ENCODE measurements at regions not wholly inside any gene's neighbourhood (a gene's known extent, or its start where the extent isn't known, plus 50 kb on each side); places are given as distances from the start of the nearest gene placed in this dataset.

GRCh38 chr5:5649641-5650040, 227.2 kb downstream of the ICE1 start:
- no peak for TF ChIP-seq EZH2 (IDR thresholded peaks at IDR 0.05; ENCODE audit: borderline replicate concordance, low read length)
- TF ChIP-seq CTCF (IDR thresholded peaks at IDR 0.05; ENCODE audit: low read length): no peak
- Histone ChIP-seq H4K20me1 (ENCODE audit: insufficient read depth, low read length) (no peaks in the 10 kb centered on the region), H3K4me2 (ENCODE audit: low read length) (no peak overlapping the region), H3K9ac (ENCODE audit: low read length) (no peak overlapping the region), H3K9me3 (ENCODE audit: low read length) (no peaks in the 10 kb centered on the region), H3K27me3 (ENCODE audit: insufficient read depth, low read length) (no peaks in the 10 kb centered on the region), H2AFZ (ENCODE audit: low read length) (no peak overlapping the region), H3K27ac (ENCODE audit: low read depth, low read length, poor library complexity, severe bottlenecking) (no peak overlapping the region), H3K79me2 (ENCODE audit: insufficient read depth, low read length) (no peaks in the 10 kb centered on the region), H3K4me3 (ENCODE audit: low read depth, low read length, poor library complexity, severe bottlenecking) (no peak overlapping the region), H3K9me2 (ENCODE audit: low read depth, low read length) (no peaks in the 10 kb centered on the region), H3K36me3 (ENCODE audit: insufficient read depth, low read length) (no peaks in the 10 kb centered on the region), H3K4me1 (ENCODE audit: insufficient read depth, low read length, severe bottlenecking) (no peaks in the 10 kb centered on the region), H3F3A (ENCODE audit: insufficient read depth, low read length) (no peaks in the 10 kb centered on the region)

- H3K36me3 ChIP-seq (ENCODE audit: insufficient read depth, low read length): no peaks in the 10 kb centered on the region
- TF ChIP-seq CTCF (IDR thresholded peaks at IDR 0.05; ENCODE audit: low read length) (no peak), EZH2 (IDR thresholded peaks at IDR 0.05; ENCODE audit: borderline replicate concordance, low read length) (no peak)
- H2AFZ ChIP-seq (ENCODE audit: low read length): no peak overlapping the region
- no peak overlapping the region for H3K9ac ChIP-seq (ENCODE audit: low read length)
- H3K4me2 ChIP-seq (ENCODE audit: low read length): no peak overlapping the region
- no peak overlapping the region for H3K4me3 ChIP-seq (ENCODE audit: low read depth, low read length, poor library complexity, severe bottlenecking)
- no peaks in the 10 kb centered on the region for H3K9me3 ChIP-seq (ENCODE audit: low read length)
- no peaks in the 10 kb centered on the region for H4K20me1 ChIP-seq (ENCODE audit: insufficient read depth, low read length)
- H3K27me3 ChIP-seq (ENCODE audit: insufficient read depth, low read length): no peaks in the 10 kb centered on the region
- H3K9me2 ChIP-seq (ENCODE audit: low read depth, low read length): no peaks in the 10 kb centered on the region
- H3K27ac ChIP-seq (ENCODE audit: low read depth, low read length, poor library complexity, severe bottlenecking): no peak overlapping the region
- no peaks in the 10 kb centered on the region for H3F3A ChIP-seq (ENCODE audit: insufficient read depth, low read length)
- H3K4me1 ChIP-seq (ENCODE audit: insufficient read depth, low read length, severe bottlenecking): no peaks in the 10 kb centered on the region
- H3K79me2 ChIP-seq (ENCODE audit: insufficient read depth, low read length): no peaks in the 10 kb centered on the region
These were observed 226.2 kb downstream of the ICE1 start for GRCh38 chr5:5648694-5649093.

GRCh38 chr5:5645891-5646290, 223.4 kb downstream of the ICE1 start:
- H3K9me2 ChIP-seq (ENCODE audit: low read depth, low read length): no peaks in the 10 kb centered on the region
- no peaks in the 10 kb centered on the region for H3K36me3 ChIP-seq (ENCODE audit: insufficient read depth, low read length)
- H3K4me3 ChIP-seq (ENCODE audit: low read depth, low read length, poor library complexity, severe bottlenecking): no peak overlapping the region
- H2AFZ ChIP-seq (ENCODE audit: low read length): no peak overlapping the region
- H3K79me2 ChIP-seq (ENCODE audit: insufficient read depth, low read length): no peaks in the 10 kb centered on the region
- no peaks in the 10 kb centered on the region for H3K4me1 ChIP-seq (ENCODE audit: insufficient read depth, low read length, severe bottlenecking)
- no peak overlapping the region for H3K4me2 ChIP-seq (ENCODE audit: low read length)
- no peaks in the 10 kb centered on the region for H3K9me3 ChIP-seq (ENCODE audit: low read length)
- no peaks in the 10 kb centered on the region for H4K20me1 ChIP-seq (ENCODE audit: insufficient read depth, low read length)
- no peak overlapping the region for H3K9ac ChIP-seq (ENCODE audit: low read length)
- no peak for TF ChIP-seq EZH2 (IDR thresholded peaks at IDR 0.05; ENCODE audit: borderline replicate concordance, low read length)
- no peak for TF ChIP-seq CTCF (IDR thresholded peaks at IDR 0.05; ENCODE audit: low read length)
- H3K27me3 ChIP-seq (ENCODE audit: insufficient read depth, low read length): 0 out of 2 replicates have a peak, but pooled peaks cover 4% of the 10 kb centered on the region
- H3F3A ChIP-seq (ENCODE audit: insufficient read depth, low read length): no peaks in the 10 kb centered on the region
- no peak overlapping the region for H3K27ac ChIP-seq (ENCODE audit: low read depth, low read length, poor library complexity, severe bottlenecking)
